Superior temporal gyrus (tissue), 1 donor: ENCODE measurements at regions not wholly inside any gene's neighbourhood (a gene's known extent, or its start where the extent isn't known, plus 50 kb on each side); places are given as distances from the start of the nearest gene placed in this dataset.
"Not testable (repeated sequence)": the region's sequence is repeated elsewhere in the genome, so short reads cannot be mapped to it uniquely, and the experiment has no call there.

Source experiments
- DNase-seq: peaks from one replicate; pipeline ENCODE4 v3.0.0-alpha.2; 2016; ENCODE audit errors: extremely low spot score

DNA sequence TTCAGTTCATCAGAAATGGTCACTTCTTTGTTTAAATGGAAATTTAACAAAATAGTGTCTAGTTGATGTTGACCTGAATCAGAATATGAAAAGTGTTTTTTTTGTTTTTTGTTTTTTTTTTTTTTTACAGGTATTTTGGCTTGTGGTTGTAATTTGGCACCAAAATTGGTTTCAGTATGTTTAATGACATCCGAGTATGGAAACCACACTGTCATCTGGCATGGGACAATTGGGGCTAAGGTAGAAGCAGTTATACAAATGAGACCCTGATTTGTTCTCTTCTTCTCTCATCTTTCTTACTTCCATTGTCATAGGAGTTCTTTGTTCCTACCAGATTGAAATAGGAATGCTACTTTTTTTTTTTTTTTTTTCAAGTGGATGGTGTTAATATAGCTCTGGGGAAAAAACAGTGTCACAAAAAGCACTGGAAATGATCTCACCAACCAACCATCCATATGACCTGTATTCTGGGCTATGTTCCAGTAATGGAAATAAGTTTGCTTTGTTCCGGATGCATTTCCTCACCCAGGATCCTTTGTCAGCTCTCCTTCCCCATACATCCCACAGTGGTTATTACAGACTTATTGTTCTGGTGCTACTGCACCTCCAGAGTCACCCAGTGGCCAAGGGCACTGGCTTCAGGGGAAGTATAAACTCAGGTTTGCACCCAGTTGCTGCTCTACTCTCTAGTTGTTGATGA lies 95.8 kb downstream of the ATXN3L start:
- no peak for DNase-seq

DNA sequence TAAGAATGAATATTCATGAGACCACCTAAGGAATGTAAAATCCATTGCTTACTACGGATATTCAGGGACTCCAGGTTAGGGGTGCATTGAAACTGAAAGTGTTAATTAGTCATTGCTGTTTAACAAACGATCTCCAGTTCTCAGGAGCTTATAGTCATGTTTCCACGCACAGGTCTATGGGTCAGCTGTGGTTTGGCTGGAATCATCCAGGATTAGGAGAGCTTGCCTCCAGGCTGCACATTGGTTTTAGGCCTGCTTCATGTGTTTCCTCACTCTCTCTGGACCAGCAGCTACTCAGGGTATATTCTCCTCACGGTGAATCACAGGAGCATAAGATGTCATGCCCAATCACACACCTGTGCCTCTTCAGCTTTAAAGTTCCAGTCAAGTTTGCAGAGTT lies 98.9 kb downstream of the ATXN3L start:
- DNase-seq: no peak

DNA sequence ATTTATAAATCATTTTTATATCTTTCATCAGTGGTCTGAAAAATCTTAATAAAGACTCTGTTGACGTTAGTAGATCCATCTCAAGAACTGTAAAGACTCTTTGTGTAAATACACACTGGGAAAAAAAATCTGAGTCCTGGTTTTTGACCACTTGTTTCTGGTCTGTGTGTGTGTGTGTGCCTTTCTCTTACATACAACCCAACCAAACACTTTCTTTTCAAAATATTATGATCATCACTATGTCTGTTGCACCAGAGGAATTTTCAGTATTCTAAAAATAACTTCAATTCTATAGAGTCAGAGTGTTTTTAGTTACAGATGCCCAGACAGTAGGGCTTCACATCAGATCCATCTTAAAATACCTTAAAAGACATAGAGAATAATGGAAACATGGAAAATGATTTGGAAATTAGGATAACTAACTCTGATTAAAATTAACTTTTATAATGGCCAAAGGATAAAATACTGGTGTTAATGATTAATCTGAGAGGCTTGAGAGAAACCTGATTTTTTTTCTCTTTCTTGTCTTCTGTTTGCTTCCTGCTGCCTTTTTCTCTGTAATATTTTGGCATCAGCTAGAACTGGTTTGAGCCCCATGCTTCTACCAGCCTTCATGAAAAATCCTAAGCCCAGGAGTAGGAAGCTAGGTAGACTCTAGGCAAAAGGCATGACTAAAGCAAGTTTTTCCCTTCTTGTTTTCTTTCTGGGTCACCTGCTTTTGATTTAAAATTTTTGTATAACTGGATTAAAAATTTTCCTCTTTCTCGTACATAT lies 99.7 kb downstream of the ATXN3L start:
- no peak for DNase-seq

DNA sequence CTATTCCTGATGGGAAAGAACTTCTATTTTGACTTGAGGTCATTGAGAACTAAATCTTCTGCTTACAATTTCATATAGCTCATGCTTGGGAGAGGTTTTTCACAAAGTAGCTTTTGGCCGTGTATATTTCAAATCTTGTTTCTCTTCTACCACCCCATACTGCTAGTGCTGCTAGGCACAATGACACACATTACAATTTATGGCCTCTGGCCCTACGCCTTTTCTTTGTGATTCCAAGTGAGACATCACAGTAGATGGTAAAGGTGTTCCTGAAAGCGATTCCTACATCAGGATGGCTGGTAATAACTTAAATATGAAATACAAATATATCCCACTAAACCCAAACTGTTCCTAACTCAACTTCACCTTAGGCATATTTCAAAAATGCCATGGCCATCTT lies 101.1 kb downstream of the ATXN3L start:
- DNase-seq: no peak

DNA sequence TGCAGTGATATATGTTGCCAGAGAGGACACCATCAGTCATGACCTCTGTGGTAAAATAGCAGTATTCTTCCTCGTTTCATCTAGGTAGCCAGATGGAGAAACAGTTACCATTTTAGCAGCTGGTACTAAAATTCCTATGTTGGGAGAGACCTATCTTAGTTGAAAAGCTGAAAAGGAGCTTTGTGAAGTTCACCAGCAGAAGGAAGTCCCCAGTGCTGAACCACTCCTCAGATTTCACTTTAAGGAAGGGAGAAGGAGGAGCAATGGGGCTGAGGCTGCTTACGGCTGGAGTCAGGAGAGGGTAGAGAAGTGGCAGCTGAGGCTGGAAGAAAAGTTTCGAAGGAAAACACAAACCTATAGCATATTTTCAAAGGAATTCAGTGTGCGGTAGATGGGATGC lies 103.7 kb downstream of the ATXN3L start:
- no peak for DNase-seq

DNA sequence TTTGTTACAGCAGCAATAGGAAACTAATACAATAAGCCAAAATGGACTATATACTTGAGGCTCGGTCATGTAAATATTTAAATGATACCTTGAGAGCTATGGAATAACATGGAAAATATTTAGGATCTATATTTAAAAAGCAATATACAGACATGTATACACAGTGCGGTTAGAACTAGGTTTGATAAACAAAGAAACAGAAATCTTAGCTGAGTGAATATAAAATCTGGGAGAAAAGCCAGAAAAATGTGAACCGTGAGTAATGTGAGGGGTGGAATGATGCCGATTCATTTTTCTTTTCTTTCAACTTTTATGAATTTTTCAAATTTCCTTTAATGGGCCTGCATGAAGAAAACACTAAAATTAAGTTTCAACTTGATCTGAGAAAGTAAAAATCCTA lies 104.1 kb downstream of the ATXN3L start:
- no peak for DNase-seq

DNA sequence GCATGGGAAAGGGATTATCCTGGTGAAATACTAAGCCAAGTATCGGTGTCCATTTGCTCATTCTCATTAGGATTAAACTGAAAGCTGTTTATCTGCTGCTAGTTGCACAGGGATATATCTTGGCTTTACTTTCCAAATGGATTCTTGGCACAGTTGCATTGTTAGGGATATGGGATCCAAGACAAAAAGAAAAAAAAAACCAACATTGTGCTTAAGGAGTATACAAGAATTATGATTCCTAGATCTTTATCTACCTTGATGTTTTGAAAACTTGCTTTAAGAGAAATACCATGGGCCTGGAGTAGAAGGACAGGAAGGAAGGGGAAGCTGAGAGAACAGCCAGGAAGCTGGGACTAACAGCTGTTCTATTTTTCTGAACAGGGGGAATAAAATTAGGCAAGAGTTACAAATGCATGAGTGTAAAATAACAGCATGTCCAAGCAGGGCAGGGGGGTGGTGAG lies 107.6 kb downstream of the ATXN3L start:
- DNase-seq: no peak

DNA sequence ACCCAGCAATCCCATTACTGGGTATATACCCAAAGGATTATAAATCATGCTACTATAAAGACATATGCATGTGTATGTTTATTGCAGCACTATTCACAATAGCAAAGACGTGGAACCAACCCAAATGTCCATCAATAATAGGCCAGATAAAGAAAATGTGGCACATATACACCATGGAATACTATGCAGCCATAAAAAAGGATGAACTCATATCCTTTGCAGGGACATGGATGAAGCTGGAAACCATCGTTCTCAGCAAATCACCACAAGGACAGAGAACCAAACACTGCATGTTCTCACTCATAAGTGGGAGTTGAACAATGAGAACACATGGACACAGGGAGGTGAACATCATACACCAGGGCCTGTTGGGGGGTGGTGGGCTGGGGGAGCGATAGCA lies 109.7 kb downstream of the ATXN3L start:
- DNase-seq: not testable (repeated sequence)

DNA sequence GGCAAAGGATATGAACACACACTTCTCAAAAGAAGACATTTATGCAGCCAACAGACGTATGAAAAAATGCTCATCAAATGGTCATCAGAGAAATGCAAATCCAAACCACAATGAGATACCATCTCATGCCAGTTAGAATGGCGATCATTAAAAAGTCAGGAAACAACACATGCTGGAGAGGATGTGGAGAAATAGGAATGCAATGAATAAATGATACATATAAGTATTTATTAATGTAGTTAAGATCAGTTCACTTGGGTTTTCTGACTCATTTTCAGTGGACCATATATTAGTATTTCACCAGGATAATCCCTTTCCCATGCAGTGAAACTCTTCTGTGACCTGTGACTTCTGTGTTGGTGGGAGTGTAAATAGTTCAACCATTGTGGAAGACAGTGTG lies 110.1 kb downstream of the ATXN3L start:
- not testable (repeated sequence) for DNase-seq

DNA sequence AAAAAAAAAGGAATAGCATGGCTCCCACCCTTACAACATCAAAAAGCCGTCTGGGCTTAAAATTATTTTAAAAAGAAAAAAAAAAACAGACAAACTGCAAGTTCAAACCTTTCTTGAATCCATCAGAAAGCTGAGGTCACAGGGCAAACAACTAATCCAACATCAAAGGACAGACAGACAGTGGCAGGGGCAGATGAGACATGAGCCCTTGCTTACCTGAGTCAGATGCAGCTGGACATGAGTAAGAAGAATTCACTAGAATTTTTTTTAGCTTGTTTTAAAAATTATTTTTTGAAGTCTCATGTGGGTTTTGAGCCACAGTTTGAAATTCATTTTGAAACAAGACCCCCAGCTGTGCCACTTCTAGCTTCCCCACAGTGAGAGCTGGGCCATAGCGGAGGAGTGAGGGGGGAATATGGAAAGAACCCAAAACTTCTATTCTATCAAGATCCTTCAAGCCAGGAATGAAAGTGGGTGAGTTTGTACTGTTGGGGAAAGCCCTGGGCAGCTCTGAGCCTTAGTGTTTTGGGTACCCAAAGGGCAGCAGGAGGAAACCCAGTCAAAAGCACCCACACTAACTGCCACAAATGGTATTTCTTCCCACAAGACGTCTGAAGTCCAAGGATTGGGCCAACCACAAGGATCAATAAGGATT lies 111.4 kb downstream of the ATXN3L start:
- DNase-seq: no peak

DNA sequence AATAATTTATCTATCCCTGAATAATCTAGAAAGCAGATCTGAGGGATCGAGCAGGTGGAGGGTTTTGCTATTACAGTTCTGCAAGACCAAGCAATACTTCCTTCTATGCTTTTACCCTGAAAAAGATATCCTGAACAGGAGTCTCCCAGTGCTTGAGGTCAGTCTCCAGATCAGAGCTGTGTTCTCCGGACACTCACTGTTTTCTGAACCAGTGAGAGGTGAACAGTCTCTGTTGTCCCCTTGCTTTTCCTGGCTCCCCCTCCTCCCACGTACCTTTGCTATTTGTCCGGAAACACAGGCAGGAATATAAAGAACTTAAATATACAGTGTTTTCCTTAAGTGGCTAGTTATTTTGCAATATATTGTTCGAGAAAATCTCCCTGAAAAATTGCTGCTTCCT lies 116.6 kb downstream of the ATXN3L start:
- DNase-seq: no peak

DNA sequence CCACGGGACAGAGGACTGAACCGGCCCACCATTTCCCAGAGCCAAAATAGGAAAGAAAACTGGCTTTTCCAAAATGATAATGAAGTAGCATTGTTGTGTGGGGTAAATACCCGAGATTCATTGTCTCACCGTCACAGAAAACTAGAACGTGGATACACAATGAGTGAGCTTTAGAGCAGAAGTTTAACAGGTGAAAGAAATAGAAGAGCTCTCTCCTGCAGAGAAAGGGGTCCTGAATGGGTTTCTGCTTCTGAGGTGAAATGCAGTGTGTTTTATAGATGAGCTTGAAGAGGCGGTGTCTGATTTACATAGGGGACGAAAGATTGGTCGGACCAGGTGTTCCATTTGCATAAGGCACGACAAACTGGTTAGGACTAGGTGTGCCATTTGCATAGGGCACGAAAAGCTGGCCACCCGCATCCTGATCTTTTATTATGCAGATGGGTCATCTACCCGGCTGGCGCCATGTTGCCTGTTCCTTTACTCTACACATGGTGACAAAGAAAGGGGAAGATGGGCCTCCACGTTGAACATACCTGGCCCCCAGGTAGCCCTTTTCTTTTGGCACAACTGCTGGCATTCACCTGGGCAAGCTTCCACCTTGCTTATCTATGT lies 118.1 kb downstream of the ATXN3L start:
- no peak for DNase-seq

DNA sequence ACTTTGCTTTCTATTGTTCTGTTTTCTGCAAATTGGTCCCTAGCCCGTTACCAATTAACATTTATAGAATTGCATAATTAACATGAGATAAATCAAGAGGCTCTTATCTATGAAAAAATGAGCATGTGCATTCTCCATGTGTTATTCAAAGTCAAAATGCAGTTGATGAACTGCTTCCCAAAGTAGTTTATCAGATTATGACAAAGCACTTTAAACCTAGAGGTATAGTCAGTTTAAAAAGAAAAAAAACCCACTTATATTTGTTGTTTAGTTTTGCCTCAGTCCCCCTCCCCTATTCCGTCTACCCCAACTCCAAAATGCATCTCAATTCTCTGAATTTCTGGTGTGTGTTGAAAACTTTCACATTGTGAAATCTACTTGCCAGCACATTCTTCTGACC lies 119.5 kb downstream of the ATXN3L start:
- no peak for DNase-seq

DNA sequence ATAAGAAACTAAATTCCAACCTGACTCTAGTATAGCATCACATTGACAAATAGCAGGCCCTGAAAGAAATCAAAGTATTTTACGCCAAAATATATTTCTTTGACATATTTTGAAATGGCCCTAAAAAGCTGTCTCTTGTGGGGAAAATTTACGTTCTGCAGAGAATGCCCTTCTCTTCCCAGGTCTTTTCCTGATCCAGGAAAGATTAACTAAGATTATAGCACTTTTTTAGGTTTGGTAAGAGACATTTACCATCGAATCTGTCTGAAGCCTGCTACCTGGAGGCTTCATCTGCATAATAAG lies 121.1 kb downstream of the ATXN3L start:
- DNase-seq: no peak

DNA sequence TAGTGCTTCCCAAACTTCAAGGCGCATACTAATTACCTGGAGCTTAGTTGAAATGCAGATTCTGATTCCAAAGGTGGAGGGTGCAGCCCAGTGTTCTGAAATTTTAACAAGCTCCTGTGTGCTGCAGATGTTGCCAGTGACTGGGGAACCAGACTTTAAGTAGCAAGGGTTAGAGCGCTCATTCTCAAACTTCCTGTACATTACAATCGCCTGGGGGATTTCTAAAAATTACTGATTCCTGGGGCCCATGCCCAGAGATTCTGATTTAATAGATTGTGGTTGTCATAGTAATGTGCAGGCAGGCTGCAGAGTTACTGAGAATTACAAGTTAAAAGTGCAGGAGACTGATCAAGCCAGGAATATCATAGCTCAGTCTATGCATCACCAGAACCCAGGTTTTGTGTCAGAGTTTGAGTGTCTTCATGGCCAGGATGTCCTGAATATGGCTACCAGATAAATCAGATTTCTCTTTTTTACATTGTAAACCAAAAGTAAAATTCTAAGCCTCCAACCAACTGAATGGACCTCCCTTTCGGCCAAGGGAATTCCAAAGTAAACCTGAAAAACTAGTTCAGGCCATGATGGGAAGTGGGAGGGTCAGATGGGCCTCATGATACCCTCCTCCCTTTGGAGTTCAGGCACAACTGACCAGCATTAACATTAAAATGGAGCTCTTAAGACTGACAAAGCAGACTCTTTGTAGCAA lies 121.6 kb downstream of the ATXN3L start:
- DNase-seq: no peak

DNA sequence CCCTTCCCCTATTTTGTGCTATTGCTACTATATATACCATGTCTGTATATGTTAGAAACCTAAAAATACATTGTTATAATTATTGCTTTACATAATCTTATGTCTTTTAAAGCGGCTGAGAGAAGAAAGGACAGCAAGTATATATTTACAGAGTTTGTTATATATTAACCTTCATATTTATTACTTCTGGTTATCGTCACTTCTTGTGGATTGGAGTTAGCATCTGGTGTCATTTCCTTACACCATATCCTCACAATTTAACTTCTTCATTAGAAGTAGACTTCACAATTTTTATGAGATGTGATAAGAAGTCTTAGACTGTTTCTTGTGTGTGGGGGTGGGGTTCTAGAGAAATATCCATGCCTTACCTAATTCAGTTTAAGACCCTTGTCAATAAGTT lies 123.1 kb downstream of the ATXN3L start:
- no peak for DNase-seq

DNA sequence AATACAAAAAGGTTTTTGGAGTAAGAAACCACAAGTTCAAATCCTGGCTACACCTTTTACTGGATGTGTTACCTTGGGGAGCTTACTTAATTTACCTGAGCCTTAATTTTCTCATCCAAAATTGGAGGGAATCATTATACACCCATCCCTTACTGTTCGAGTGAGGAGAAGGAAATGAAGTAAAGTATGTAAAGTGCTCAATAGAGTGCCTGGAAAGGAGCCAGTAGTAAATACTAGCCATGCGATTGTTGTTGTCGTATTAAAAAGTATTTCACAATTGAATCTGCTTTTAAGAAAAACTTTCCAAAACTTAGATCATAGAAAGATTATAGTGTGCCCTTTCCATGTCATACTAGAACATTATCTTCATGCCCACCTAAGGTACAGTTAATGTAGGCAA lies 124.5 kb downstream of the ATXN3L start:
- no peak for DNase-seq

DNA sequence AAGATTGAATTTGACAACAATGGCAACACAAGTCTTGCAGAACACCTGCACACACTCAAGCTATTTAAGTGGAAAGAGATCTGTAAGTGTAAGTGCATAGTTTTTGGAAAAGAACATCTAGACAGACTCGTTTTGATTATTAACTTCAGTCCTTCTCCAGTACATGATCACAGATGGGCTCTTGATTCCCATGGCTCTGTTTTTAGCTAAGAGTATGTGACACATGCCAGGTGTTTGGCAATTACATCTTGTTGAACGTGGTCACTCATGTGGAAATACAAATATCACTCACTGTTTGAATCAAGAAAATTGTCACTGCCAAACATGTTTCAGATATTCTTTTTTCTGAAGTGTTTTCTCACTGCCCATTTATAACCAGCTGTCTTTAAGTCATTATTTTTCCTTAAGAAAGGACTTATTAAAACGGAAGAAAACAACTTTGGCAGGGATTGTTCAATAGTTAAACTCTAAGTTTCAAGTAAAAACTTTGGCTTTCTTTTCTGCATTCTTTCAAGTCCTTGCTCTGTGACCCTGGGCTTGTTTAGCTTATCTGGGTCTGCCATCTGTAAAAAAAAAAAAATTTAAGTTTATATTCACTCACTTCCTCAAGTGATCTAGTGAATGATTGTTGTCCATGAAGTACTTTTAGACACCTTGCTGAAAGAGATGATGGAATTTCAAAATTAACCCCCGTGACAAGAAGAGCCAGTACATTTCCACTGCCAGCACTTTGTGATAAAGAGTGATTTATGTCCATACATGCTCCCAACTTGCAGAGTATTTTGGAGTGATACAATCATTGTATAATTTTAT lies 125.4 kb downstream of the ATXN3L start:
- no peak for DNase-seq

DNA sequence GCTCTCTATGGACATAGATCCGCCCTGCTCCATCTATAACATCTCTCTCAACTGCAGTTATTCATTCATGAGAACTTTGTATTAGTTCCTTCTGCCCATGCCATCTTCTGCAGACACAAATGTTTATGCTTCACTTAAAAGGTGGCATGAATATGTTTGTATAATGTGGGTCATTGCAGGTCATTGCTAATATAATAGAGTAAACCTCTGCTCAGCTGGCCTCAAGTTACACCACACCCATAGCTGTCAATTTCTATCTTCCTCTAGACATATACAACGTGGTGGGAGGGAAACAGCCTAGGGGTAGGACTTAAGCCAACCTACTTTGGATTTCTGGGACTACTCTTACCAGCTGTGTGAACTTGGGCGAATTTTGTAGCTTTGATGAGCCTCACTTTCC lies 129.8 kb downstream of the ATXN3L start:
- DNase-seq: no peak

DNA sequence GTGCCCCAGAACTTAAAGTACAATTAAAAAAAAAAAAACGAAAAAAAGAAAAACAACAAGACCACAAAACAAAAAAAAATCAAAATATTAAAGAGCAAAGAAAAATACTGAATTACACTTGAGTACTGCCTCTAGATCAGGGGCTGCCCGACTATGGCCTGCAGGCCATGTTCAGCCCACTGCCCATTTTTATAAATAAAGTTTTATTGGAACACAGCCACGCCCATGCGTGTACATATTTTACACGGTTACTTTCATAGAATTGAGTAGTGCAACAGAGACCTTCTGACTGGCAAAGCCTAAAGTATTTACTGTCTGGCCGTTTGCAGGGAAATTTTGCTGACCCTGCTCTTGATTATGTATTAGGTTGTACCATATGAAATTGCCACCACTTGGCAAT lies 130.5 kb downstream of the ATXN3L start:
- DNase-seq: no peak

DNA sequence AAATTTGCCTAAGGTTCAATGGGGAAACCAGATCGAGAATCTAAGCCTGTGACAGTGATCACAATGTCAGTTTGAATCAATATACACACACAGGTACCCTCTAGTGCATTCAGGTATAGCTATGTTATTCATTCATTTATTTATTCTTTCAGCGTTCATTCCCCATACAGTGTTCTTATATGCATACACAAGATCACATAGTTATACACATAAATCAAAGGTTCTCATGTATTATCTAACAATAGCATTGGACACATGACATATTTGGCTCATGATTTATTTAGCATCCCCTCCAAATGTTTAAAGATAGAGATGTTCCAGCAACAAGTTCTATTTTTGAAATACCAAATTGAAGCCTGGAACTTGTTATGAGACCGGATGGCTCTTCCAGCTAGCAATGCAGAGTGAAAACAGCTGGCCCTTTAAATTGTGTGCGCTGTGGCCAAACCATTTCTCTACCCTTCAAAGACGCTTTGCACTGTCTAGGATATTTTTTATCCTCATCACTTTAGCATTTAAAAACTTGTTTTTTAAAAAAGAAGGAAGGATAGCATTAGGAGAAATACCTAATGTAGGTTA lies 131.0 kb downstream of the ATXN3L start:
- DNase-seq: no peak
